ENCODE measurements at regions not wholly inside any gene's neighbourhood (a gene's known extent, or its start where the extent isn't known, plus 50 kb on each side); places are given as distances from the start of the nearest gene placed in this dataset.

GRCh38 chr18:40055262-40055661 is 1899.8 kb upstream of the PIK3C3 start:
- TF ChIP-seq RAD21 (IDR thresholded peaks at IDR 0.05 in 1 of 2, conservative IDR thresholded peaks at IDR 0.05 in 1 of 2; ENCODE audit: low read depth in 2 of 2, low read length in 2 of 2) (no peak), CTCF (IDR thresholded peaks at IDR 0.05; ENCODE audit: control extremely low read depth in 1 of 3, insufficient read depth in 1 of 3, low read depth in 1 of 3, low read length in 3 of 3) (no peak), CEBPB (IDR thresholded peaks at IDR 0.05; ENCODE audit: low read depth, low read length) (no peak), E2F6 (IDR thresholded peaks at IDR 0.05) (no peak), POLR2A (IDR thresholded peaks at IDR 0.05; ENCODE audit: control extremely low read depth in 1 of 2, low read depth in 2 of 2, low read length in 2 of 2) (no peak), RFX5 (IDR thresholded peaks at IDR 0.05; ENCODE audit: borderline replicate concordance, low read depth, low read length) (no peak), RNF2 (IDR thresholded peaks at IDR 0.05; ENCODE audit: borderline replicate concordance, low read depth, low read length, missing control alignments, poor library complexity, severe bottlenecking) (no peak), USF2 (IDR thresholded peaks at IDR 0.05; ENCODE audit: low read length) (no peak), ZNF274 (IDR thresholded peaks at IDR 0.05; ENCODE audit: borderline replicate concordance, extremely low read depth, low read length) (no peak)

Measured in H1 (cell line).